IMR-90 (cell line): ENCODE measurements at regions not wholly inside any gene's neighbourhood (a gene's known extent, or its start where the extent isn't known, plus 50 kb on each side); places are given as distances from the start of the nearest gene placed in this dataset.

Source experiments
- ATAC-seq: fragments of 200-7000 bp; cut with Tn5 transposase; 2 replicates; pipeline ENCODE4 v1.9.1; 2020; ENCODE audit warnings: low read depth, mild to moderate bottlenecking, moderate library complexity
- BruUV-seq: library from RNA; stranded (reverse); fragments of 400-500 nt; replicated peaks from 2 replicates; lab custom pipeline; 2021; lab: Mats Ljungman, UMichigan
- CTCF ChIA-PET: fragments of 300-600 bp; formaldehyde crosslinking; extraction: SDS; loops from one replicate; lab custom pipeline; 2021; ENCODE audit warnings: antibody characterized with exemption; lab: Yijun Ruan, JAX
- POLR2A ChIA-PET: fragments of 300-600 bp; sonication (Branson Sonifier 250); formaldehyde crosslinking; loops from one replicate; lab custom pipeline; 2022; ENCODE audit warnings: antibody characterized with exemption; ENCODE audit not compliant: unreplicated experiment; lab: Charles Lee
- DNase-seq: peaks from one replicate; pipeline ENCODE4 v3.0.0; 2013
- H2AFZ ChIP-seq: replicated peaks from 2 replicates; pipeline ENCODE3; 2013; ENCODE audit warnings: low read length, mild to moderate bottlenecking; ENCODE audit not compliant: poor library complexity
- H2AK5ac ChIP-seq: 2 replicates; pipeline ENCODE4 v1.6.1; 2013; ENCODE audit warnings: low read depth, low read length, inconsistent platforms
- H2AK9ac ChIP-seq: replicated peaks from 2 replicates; pipeline ENCODE3; 2013; ENCODE audit warnings: mild to moderate bottlenecking, low read depth, low read length, moderate library complexity; ENCODE audit not compliant: poor library complexity
- H2BK120ac ChIP-seq: 2 replicates; pipeline ENCODE4 v1.6.1; 2013; ENCODE audit warnings: low read depth, low read length, inconsistent platforms
- H2BK15ac ChIP-seq: 3 replicates; pipeline ENCODE4 v1.6.1; 2013; ENCODE audit warnings: low read depth, low read length, inconsistent platforms
- H2BK20ac ChIP-seq: 2 replicates; pipeline ENCODE4 v1.6.1; 2013; ENCODE audit warnings: low read depth, mild to moderate bottlenecking, inconsistent platforms, low read length, moderate library complexity
- H2BK5ac ChIP-seq: 2 replicates; pipeline ENCODE4 v1.6.1; 2013; ENCODE audit warnings: mild to moderate bottlenecking, low read depth, low read length, inconsistent platforms; ENCODE audit not compliant: poor library complexity, severe bottlenecking
- H3K14ac ChIP-seq: replicated peaks from 2 replicates; pipeline ENCODE4 v1.6.1; 2013; ENCODE audit warnings: low read depth, low read length, inconsistent platforms
- H3K18ac ChIP-seq: 2 replicates; pipeline ENCODE4 v1.6.1; 2013; ENCODE audit warnings: low read depth, low read length, control low read depth
- H3K23ac ChIP-seq: 2 replicates; pipeline ENCODE4 v1.6.1; 2013; ENCODE audit warnings: low read depth, low read length, inconsistent platforms
- H3K27ac ChIP-seq: 2 replicates; pipeline ENCODE4 v1.5.1; 2013; ENCODE audit warnings: mild to moderate bottlenecking, control low read depth, low read length; ENCODE audit not compliant: insufficient read depth
- H3K27me3 ChIP-seq: 2 replicates; pipeline ENCODE4 v1.6.1; 2013; ENCODE audit warnings: low read length; ENCODE audit not compliant: control insufficient read depth, insufficient read depth
- H3K36me3 ChIP-seq: 2 replicates; pipeline ENCODE4 v1.6.1; 2013; ENCODE audit warnings: low read length, mixed read lengths; ENCODE audit not compliant: control insufficient read depth, insufficient read depth
- H3K4ac ChIP-seq: 2 replicates; pipeline ENCODE4 v1.6.1; 2013; ENCODE audit warnings: low read depth, low read length, inconsistent platforms
- H3K4me1 ChIP-seq: 2 replicates; pipeline ENCODE4 v1.6.1; 2013; ENCODE audit warnings: low read length, mixed read lengths; ENCODE audit not compliant: control insufficient read depth, insufficient read depth
- H3K4me2 ChIP-seq: 2 replicates; pipeline ENCODE4 v1.6.1; 2013; ENCODE audit warnings: low read depth, mild to moderate bottlenecking, control low read depth, low read length, moderate library complexity
- H3K4me3 ChIP-seq: 2 replicates; pipeline ENCODE4 v1.5.1; 2013; ENCODE audit warnings: low read depth, mild to moderate bottlenecking, control low read depth, low read length, moderate library complexity; ENCODE audit not compliant: insufficient read depth
- H3K56ac ChIP-seq: 2 replicates; pipeline ENCODE4 v1.6.1; 2013; ENCODE audit warnings: low read length, inconsistent platforms; ENCODE audit not compliant: insufficient read depth; ENCODE audit errors: extremely low read depth
- H3K79me1 ChIP-seq, 2 experiments: 2 replicates each; pipeline ENCODE4 v1.6.1; 2013; ENCODE audit warnings: low read length in 2 of 2, inconsistent platforms in 1 of 2, low read depth in 1 of 2
- H3K9ac ChIP-seq: 2 replicates; pipeline ENCODE4 v1.6.1; 2013; ENCODE audit warnings: low read depth, low read length, control low read depth
- H3K9me1 ChIP-seq: 2 replicates; pipeline ENCODE4 v1.6.1; 2013; ENCODE audit warnings: low read length, inconsistent platforms; ENCODE audit not compliant: insufficient read depth
- H3K9me3 ChIP-seq: 2 replicates; pipeline ENCODE4 v1.6.1; 2013; ENCODE audit warnings: low read length; ENCODE audit not compliant: control insufficient read depth, insufficient read depth
- H4K20me1 ChIP-seq: 2 replicates; pipeline ENCODE4 v1.6.1; 2013; ENCODE audit warnings: low read length, inconsistent platforms; ENCODE audit not compliant: insufficient read depth
- H4K5ac ChIP-seq: 2 replicates; pipeline ENCODE4 v1.6.1; 2013; ENCODE audit warnings: mild to moderate bottlenecking, low read depth, low read length, control low read depth
- H4K8ac ChIP-seq, 2 experiments: 2 replicates each; pipeline ENCODE4 v1.6.1; 2013; ENCODE audit warnings: low read depth in 2 of 2, low read length in 2 of 2, control low read depth in 1 of 2, inconsistent platforms in 1 of 2
- H4K91ac ChIP-seq: 2 replicates; pipeline ENCODE4 v1.6.1; 2013; ENCODE audit warnings: low read depth, low read length, inconsistent platforms; ENCODE audit not compliant: insufficient read depth
- CEBPB ChIP-seq: IDR thresholded peaks from 2 replicates; pipeline ENCODE4 v1.6.1; 2012; ENCODE audit warnings: low read depth, low read length, improper control_type of control experiment
- CTCF ChIP-seq: conservative IDR thresholded peaks from 2 replicates; pipeline ENCODE4 v1.5.1; 2012; ENCODE audit warnings: mild to moderate bottlenecking, low read depth, low read length, improper control_type of control experiment
- MXI1 ChIP-seq: IDR thresholded peaks from 2 replicates; pipeline ENCODE4 v1.6.1; 2012; ENCODE audit warnings: low read depth, mild to moderate bottlenecking, low read length, moderate library complexity, borderline replicate concordance
- RAD21 ChIP-seq: IDR thresholded peaks from 2 replicates; pipeline ENCODE4 v1.6.1; 2012; ENCODE audit warnings: low read length, improper control_type of control experiment
- RFX5 ChIP-seq: IDR thresholded peaks from 2 replicates; pipeline ENCODE4 v1.8.0; 2012; ENCODE audit warnings: low read depth, mild to moderate bottlenecking, low read length, moderate library complexity
- USF2 ChIP-seq: fragments of 150-350 bp; IDR thresholded peaks from 2 replicates; pipeline ENCODE4 v1.6.1; 2017; ENCODE audit warnings: mild to moderate bottlenecking, antibody characterized with exemption, low read length, low read depth
- WGBS, 2 experiments: methylation state at CpG; one replicate each; pipeline versions ENCODE4 v1.1.5 to v1.1.7; 2013; ENCODE audit warnings: missing lambda C conversion rate in 2 of 2; ENCODE audit not compliant: insufficient read length in 1 of 2; ENCODE audit errors: extremely low coverage in 2 of 2; 5-methylcytosine and 5-hydroxymethylcytosine counted together
- dilution Hi-C: fragments of 300-500 bp; cut with HindIII; formaldehyde crosslinking; loops from one replicate; pipeline ENCODE4 v1.14.3; 2018; ENCODE audit warnings: low sequenced_read_pairs; ENCODE audit not compliant: unreplicated experiment
- in situ Hi-C: fragments of 300-500 bp; cut with MboI; formaldehyde crosslinking; loops from 3 replicates; pipeline ENCODE4 v1.14.3; 2019; ENCODE audit warnings: low sequenced_read_pairs, inconsistent platforms, mixed read lengths
- intact Hi-C: fragments of 100-400 bp; cut with micrococcal nuclease; formaldehyde crosslinking; loops from 2 replicates; pipeline ENCODE4 v1.10.0; 2022

- H3K9ac ChIP-seq, result no peak overlapping the region
- CTCF ChIA-PET, result no interaction called here
- H4K20me1 ChIP-seq, result no peaks in the 10 kb centered on the region
- POLR2A ChIA-PET, result no interaction called here
- no peak overlapping the region for H3K14ac ChIP-seq
- no peaks in the 10 kb centered on the region for H3K27me3 ChIP-seq
- no peak overlapping the region for H2BK15ac ChIP-seq
- no peaks in the 10 kb centered on the region for H3K4me1 ChIP-seq
- intact Hi-C loops, result no loop called here
- no peaks in the 10 kb centered on the region for H3K9me1 ChIP-seq
- no peak overlapping the region for H3K27ac ChIP-seq
- no peak overlapping the region for H2BK20ac ChIP-seq
- ATAC-seq (no peak), DNase-seq (no peak)
- H2AFZ ChIP-seq, result no peak overlapping the region
- H3K4me2 ChIP-seq, result no peak overlapping the region
- BruUV-seq, result no TSS peak
- dilution Hi-C loops, result no loop called here
- in situ Hi-C loops, result no loop called here
- no peak overlapping the region for H3K56ac ChIP-seq
- no peaks in the 10 kb centered on the region for H3K36me3 ChIP-seq
- no peak overlapping the region for H4K5ac ChIP-seq
- H3K4me3 ChIP-seq, result no peak overlapping the region
- no peak overlapping the region for H3K4ac ChIP-seq
- no peak for TF ChIP-seq USF2
- TF ChIP-seq RFX5, result no peak
- TF ChIP-seq CTCF, result no peak
- no peak for TF ChIP-seq CEBPB
- no peak for TF ChIP-seq RAD21
- TF ChIP-seq MXI1, result no peak
- H2AK9ac ChIP-seq, result no peak overlapping the region
- H2BK5ac ChIP-seq, result no peak overlapping the region
- H2AK5ac ChIP-seq, result no peak overlapping the region
- no peak overlapping the region for H3K18ac ChIP-seq
- H4K8ac ChIP-seq, result no peak overlapping the region
- no peak overlapping the region for H3K23ac ChIP-seq
- no peaks in the 10 kb centered on the region for H3K79me1 ChIP-seq
- H3K9me3 ChIP-seq, result no peaks in the 10 kb centered on the region
- WGBS, 2 experiments, result no CpG with 5 or more reads among the region's 2 CpGs
- H4K91ac ChIP-seq, result no peak overlapping the region
- no peak overlapping the region for H2BK120ac ChIP-seq
Measured at GRCh38 chr3:105235221-105235620, 131.5 kb upstream of the ALCAM start.
